IPS DF 6.9 (cell line): ENCODE measurements at regions not wholly inside any gene's neighbourhood (a gene's known extent, or its start where the extent isn't known, plus 50 kb on each side); places are given as distances from the start of the nearest gene placed in this dataset.

ENCODE experiments used
- DNase-seq: peaks from one replicate; pipeline ENCODE4 v3.0.0-alpha.2; 2013; ENCODE audit warnings: low read depth, low spot score
- H3K27ac ChIP-seq: one replicate; pipeline ENCODE4 v1.5.1; 2013; ENCODE audit warnings: low read length, control low read depth
- H3K27me3 ChIP-seq: 2 replicates; pipeline ENCODE4 v1.6.1; 2013; ENCODE audit warnings: mild to moderate bottlenecking, low read length; ENCODE audit not compliant: control insufficient read depth, insufficient read depth
- H3K36me3 ChIP-seq: 2 replicates; pipeline ENCODE4 v1.6.1; 2013; ENCODE audit warnings: low read length; ENCODE audit not compliant: control insufficient read depth, insufficient read depth
- H3K4me1 ChIP-seq: 2 replicates; pipeline ENCODE4 v1.6.1; 2013; ENCODE audit warnings: low read length; ENCODE audit not compliant: control insufficient read depth, insufficient read depth
- H3K4me3 ChIP-seq: 2 replicates; pipeline ENCODE4 v1.5.1; 2013; ENCODE audit warnings: mild to moderate bottlenecking, low read length
- H3K9me3 ChIP-seq: 2 replicates; pipeline ENCODE4 v1.6.1; 2013; ENCODE audit warnings: low read length, inconsistent platforms; ENCODE audit not compliant: control insufficient read depth, insufficient read depth
- WGBS: extraction: QIAGEN DNeasy Blood & Tissue Kit; methylation state at CpG from one replicate; pipeline ENCODE4 v1.1.7; 2013; ENCODE audit warnings: mixed read lengths, missing lambda C conversion rate; ENCODE audit not compliant: insufficient read length, insufficient coverage; 5-methylcytosine and 5-hydroxymethylcytosine counted together

DNA sequence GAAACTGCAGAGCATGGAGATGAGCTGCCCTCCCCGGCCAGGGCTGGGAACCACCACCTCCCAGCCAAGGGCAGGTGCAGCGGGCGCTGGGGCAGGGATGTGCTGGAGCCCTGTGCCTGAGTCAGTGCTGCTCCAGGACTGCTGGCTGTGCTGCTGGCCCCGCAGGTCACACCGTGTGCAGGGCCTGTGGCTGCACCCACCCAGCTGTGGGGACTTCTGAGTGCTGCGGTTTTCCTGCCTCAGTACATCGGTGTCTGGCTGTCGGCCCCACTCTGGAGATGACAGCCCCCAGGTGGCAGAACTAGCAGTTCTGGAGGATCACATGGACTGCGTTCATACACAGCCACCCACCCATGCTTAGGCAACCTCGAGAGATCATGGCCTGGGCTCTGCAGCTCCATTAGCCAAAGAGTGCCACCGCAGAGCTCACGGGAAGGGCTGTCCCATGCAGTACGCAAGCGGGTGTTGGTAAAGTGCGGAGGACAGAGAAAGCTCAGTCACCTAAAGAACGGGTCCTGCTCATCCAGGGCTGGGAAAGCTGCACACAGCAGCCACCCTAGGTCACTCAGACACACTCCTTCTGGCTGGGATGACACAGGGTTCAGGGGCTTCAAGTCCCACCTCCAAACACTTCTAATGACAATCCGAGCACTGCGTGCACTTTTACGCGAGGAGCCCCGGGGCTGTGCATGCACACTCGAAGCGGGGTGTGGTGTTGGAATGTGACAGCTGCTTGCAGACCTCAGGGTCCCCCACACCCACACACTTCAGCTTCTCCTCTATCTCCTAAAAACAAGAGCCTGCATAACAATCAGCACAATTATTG is 198.1 kb upstream of the PPP2R2D start:
- no peaks in the 10 kb centered on the region for H3K36me3 ChIP-seq
- no peak overlapping the region for H3K27ac ChIP-seq
- no peaks in the 10 kb centered on the region for H3K27me3 ChIP-seq
- no peak for DNase-seq
- WGBS = no CpG with 5 or more reads among the region's 23 CpGs
- no peaks in the 10 kb centered on the region for H3K4me1 ChIP-seq
- H3K9me3 ChIP-seq = peaks cover 5% of the 10 kb centered on the region
- H3K4me3 ChIP-seq = no peak overlapping the region

DNA sequence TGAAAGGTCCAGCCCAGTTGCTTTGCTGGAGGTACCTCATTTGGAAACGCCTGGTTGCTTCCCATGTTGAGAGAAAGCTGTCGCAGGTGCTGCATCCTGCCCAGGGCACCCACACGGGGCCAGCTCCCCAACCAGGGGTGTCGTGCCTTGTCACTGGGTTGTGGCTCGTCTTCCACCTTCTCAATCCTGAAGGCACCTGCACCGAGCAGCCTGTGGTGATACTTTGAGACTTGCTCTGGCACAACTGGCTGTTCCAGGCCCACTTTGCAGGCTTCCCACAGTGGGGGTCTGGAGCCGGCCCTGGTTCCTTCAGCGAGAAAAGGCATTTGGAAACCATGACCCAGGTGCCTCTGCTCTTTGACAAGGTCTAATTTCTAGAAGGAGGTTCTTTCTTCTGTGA is 197.3 kb upstream of the PPP2R2D start:
- no CpG with 5 or more reads among the region's 8 CpGs for WGBS
- Histone ChIP-seq H3K27ac (no peak overlapping the region), H3K27me3 (no peaks in the 10 kb centered on the region), H3K9me3 (peaks cover 5% of the 10 kb centered on the region), H3K4me1 (no peaks in the 10 kb centered on the region), H3K36me3 (no peaks in the 10 kb centered on the region), H3K4me3 (no peak overlapping the region)
- DNase-seq = no peak

DNA sequence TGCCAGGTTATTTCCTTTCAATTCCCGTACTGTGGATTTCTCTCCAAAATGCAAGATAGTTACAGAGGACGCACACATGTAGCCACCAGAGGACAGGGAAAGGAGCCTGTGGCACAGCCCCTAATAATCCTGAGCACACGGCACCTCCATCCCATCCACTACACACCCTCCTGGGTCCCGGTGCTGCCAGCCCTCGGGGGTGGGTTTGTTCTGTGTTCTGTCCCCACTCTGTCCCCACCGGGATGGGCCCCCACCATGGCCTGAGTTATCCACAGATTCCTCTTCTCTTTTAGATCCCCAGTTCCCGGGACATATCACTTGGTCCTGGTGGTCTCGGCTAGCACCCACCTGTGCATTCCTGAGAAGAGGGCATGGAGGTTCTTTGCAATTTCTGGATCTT is 196.9 kb upstream of the PPP2R2D start:
- Histone ChIP-seq H3K27me3 (no peaks in the 10 kb centered on the region), H3K27ac (no peak overlapping the region), H3K4me3 (no peak overlapping the region), H3K4me1 (no peaks in the 10 kb centered on the region), H3K36me3 (no peaks in the 10 kb centered on the region), H3K9me3 (peaks cover 5% of the 10 kb centered on the region)
- no CpG with 5 or more reads among the region's 8 CpGs for WGBS
- no peak for DNase-seq

DNA sequence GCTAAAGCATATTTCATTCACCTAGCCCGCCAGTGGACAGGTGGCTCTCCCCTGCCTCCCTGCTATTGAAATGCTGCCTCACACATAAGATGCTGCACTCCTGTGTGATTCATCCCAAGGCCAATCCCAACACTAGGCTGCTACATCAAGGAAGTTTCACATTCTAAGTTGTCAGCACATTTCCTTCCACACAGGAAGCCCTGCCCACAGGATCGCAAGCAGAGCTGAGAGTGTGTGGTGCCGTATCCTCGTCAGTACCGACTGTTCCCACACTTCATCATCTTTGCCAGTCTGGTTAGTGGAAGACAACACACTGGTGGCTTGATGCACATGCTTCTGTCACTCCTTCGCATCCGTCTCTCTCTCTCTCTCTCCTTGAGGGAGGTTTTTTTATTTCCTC is 194.3 kb upstream of the PPP2R2D start:
- Histone ChIP-seq H3K9me3 (peaks cover 5% of the 10 kb centered on the region), H3K4me1 (no peaks in the 10 kb centered on the region), H3K36me3 (no peaks in the 10 kb centered on the region), H3K27me3 (no peaks in the 10 kb centered on the region), H3K4me3 (no peak overlapping the region), H3K27ac (no peak overlapping the region)
- WGBS = no CpG with 5 or more reads among the region's 7 CpGs
- no peak for DNase-seq

DNA sequence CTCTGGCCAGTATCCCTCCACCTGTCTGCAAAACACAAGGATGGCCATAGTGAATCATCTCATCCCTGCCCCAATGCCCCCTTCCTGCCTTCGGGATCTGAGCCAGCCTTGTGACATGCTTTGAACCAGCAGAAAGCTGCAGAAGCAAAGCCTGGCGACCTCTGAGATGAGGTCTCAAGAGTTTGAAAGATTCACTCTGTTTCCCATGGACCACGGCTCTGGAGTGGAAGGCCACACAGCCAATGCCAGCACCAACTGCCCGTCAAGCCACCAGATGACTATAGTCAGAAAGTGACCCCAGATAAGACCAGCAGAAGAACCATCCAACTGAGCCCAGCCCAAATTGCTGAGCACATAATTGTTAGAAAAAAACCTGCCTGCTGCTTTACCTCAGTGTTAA is 193.9 kb upstream of the PPP2R2D start:
- Histone ChIP-seq H3K36me3 (no peaks in the 10 kb centered on the region), H3K27me3 (no peaks in the 10 kb centered on the region), H3K4me3 (no peak overlapping the region), H3K27ac (no peak overlapping the region), H3K4me1 (no peaks in the 10 kb centered on the region), H3K9me3 (peaks cover 4% of the 10 kb centered on the region)
- WGBS = no CpG with 5 or more reads among the region's 4 CpGs
- DNase-seq = no peak

DNA sequence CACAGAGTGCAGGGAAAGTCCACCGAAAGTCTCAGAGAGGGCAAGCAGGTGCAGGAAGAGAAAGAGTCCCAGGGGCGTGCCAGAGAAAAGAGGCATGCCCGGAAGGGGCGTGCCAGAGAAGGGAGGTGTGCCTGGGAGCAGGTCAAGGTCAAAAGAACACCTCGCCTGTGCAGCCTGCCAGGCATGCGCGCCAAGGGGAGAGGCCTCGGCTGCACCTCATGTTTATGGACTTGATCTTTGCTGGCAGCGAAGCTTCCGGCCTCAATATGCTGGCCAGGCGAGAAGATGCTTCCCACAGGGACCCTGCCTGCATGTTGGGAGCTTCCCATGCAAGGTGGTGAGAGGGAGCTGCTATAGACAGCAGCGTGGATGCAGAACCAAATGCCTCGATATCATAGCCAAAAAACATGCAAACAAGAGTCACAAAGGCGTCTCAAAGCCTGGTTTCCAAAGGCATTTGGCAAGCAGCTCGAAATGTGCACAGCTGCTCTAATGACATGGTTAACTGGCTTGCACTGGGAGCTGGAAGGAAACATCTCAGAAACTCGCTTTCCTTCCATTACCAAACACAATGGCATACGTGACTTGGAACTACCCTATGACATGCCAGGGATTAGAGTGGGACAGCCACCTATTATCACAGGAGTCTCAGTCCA is 192.5 kb upstream of the PPP2R2D start:
- H3K4me3 ChIP-seq = no peak overlapping the region
- WGBS = no CpG with 5 or more reads among the region's 17 CpGs
- DNase-seq = no peak
- H3K9me3 ChIP-seq = peaks cover 2% of the 10 kb centered on the region
- no peaks in the 10 kb centered on the region for H3K36me3 ChIP-seq
- no peaks in the 10 kb centered on the region for H3K27me3 ChIP-seq
- no peak overlapping the region for H3K27ac ChIP-seq
- no peaks in the 10 kb centered on the region for H3K4me1 ChIP-seq

DNA sequence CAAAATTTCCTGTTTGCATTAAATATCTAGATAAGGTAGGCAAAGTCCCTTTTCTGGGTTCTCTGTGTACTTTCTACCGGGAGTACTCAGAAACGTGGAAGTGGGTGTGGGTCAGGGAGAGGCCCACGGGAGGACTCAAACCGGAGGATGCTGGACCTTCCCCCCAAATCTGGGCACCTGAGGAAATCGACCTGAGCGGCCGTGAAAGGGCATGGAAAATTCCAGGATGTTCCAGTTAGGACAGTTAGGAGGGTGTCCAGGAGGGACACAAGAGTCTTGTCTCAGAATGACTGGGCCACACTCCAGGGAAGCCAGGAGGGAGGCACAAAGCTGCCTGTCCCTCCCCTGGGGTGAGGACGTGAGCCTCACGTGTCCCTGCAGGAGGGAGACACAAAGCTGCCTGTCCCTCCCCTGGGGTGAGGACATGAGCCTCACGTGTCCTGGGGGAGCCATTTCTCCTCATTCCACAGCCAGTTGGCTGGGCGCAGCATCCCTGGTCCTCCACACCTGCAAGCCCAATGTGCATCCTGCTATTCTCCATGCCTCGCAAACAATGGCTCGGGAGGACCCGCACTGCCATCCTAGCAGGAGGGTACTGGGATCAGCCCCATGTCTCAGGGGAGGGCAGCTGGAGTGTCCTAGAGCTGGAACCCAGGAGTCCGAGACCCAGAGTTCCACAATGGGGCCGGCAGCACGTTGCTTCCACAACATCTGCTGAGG is 190.5 kb upstream of the PPP2R2D start:
- DNase-seq = no peak
- peaks cover 2% of the 10 kb centered on the region for H3K9me3 ChIP-seq
- whole genome bisulfite sequencing = no CpG with 5 or more reads among the region's 17 CpGs

DNA sequence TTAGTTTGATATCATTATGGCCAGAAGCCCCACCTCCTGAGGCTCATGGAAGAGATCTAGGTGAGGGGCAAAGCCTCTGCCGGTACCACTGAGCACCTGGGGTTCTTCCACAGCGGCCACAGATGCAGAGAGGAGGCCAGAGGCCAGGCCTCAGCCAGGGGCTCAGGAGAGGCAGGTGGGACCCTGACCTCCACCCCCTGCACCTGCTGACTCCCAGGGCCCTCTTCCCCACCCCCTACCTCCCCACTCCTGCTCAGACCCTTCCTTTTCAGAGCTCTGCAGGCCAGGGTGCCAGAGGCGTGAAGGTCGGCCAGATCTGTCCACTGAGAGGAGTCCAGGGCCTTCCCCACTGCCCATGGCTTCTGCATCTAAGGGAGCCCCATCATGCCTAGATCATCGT is 178.7 kb upstream of the PPP2R2D start:
- H3K9me3 ChIP-seq = peaks cover 1% of the 10 kb centered on the region; the same call in 1 of the 2 replicates
- no CpG with 5 or more reads among the region's 5 CpGs for WGBS

More for the DNA sequence above, 190.5 kb upstream of the PPP2R2D start:
- no peaks in the 10 kb centered on the region for H3K4me1 ChIP-seq
- H3K4me3 ChIP-seq = no peak overlapping the region
- H3K27me3 ChIP-seq = no peaks in the 10 kb centered on the region
- no peak overlapping the region for H3K27ac ChIP-seq
- H3K36me3 ChIP-seq = no peaks in the 10 kb centered on the region

DNA sequence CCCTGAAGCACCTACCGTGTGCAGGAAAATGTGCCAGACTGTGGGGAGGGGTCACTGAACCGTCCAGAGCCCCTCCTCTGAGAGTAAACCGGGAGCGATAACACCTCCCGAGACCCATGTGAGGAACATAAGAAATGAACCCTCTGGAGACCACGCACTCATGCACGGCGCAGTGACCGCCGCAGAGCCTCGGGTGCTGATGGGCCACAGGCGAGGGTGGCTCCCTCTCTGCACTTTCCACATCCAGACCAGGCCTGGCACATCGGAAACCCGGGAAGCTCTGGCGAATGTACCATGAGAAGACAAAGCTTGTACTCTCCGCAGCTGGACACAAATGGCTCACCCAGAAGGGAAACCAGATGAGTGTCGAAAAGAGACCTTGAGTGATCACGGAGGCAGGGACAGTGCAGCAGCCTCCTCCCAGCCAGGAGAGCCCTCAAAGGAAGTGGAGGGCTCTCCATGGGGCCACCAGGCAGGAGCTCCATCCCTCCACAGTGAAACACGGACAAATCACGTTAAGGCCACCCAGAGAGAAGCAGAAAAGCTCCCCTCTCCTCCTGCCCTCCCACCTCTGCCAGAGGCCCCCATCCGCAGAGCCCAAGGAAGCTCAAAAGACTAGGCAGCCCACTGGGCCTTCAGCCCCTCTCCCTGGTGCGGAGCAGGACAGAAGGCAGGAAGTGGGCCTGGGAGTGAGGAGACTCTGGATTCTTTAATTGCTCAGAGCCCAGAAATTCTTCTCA is 178.1 kb upstream of the PPP2R2D start:
- WGBS = no CpG with 5 or more reads among the region's 22 CpGs
- no peak for DNase-seq

More for the DNA sequence above, 178.7 kb upstream of the PPP2R2D start:
- Histone ChIP-seq H3K4me1 (no peaks in the 10 kb centered on the region; the same call in 1 of the 2 replicates), H3K4me3 (no peak overlapping the region), H3K27ac (no peak overlapping the region), H3K27me3 (no peaks in the 10 kb centered on the region), H3K36me3 (no peaks in the 10 kb centered on the region)
- no peak for DNase-seq

More for the DNA sequence above, 178.1 kb upstream of the PPP2R2D start:
- H3K4me3 ChIP-seq = no peak overlapping the region
- H3K4me1 ChIP-seq = no peaks in the 10 kb centered on the region; the same call in 1 of the 2 replicates
- H3K27ac ChIP-seq = no peak overlapping the region
- H3K27me3 ChIP-seq = no peaks in the 10 kb centered on the region
- peaks cover 1% of the 10 kb centered on the region; the same call in 1 of the 2 replicates for H3K9me3 ChIP-seq
- no peaks in the 10 kb centered on the region for H3K36me3 ChIP-seq
